ENCODE measurements at regions not wholly inside any gene's neighbourhood (a gene's known extent, or its start where the extent isn't known, plus 50 kb on each side); places are given as distances from the start of the nearest gene placed in this dataset.

- ChIA-PET POLR2A (interaction anchor here (0.6 kb wide), 1 partner anchor 13 kb away, joined by 3 read pairs; no protein-coding TSS in a partner anchor), CTCF (interaction anchor here (1.9 to 2.2 kb wide), 2 partner anchors 10 to 277 kb away, joined by 5 to 8 read pairs; no protein-coding TSS in a partner anchor)
- no peak overlapping the region for H3K27ac ChIP-seq (ENCODE audit: insufficient read depth in 1 of 2, low read depth in 1 of 2, low read length in 2 of 2, poor library complexity in 1 of 2, severe bottlenecking in 2 of 2)
- peak; percentile 4 to 23 (median 13) for DNase-seq
- peaks cover 0 to 2% (median 0%) of the 10 kb centered on the region in 5 experiments for H3K9me3 ChIP-seq (ENCODE audit: control extremely low read depth in 1 of 5, control insufficient read depth in 4 of 5, insufficient read depth in 2 of 5, low read depth in 1 of 5, low read length in 4 of 5)
- no peaks in the 10 kb centered on the region for H3K4me1 ChIP-seq (ENCODE audit: control extremely low read depth in 1 of 4, control insufficient read depth in 4 of 4, insufficient read depth in 4 of 4, low read length in 3 of 4)
- peaks cover 0 to 2% (median 0%) of the 10 kb centered on the region in 5 experiments for H3K27me3 ChIP-seq (replicated peaks in 2 of 5; ENCODE audit: control insufficient read depth in 4 of 5, insufficient read depth in 5 of 5, low read length in 4 of 5)
- WGBS (ENCODE audit: insufficient coverage): 89% methylated on average over 7 of the region's 8 CpGs
- no peak overlapping the region for H3K4me3 ChIP-seq (ENCODE audit: control insufficient read depth in 1 of 7, extremely low read depth in 1 of 7, insufficient read depth in 4 of 7, low read depth in 2 of 7, low read length in 6 of 7)
- no peaks in the 10 kb centered on the region for H3K36me3 ChIP-seq (ENCODE audit: control insufficient read depth in 4 of 4, insufficient read depth in 4 of 4, low read length in 3 of 4)
Observed at GRCh38 chr11:112837162-112837826, 123.9 kb upstream of the NCAM1 start.

GRCh38 chr11:112839051-112839450 lies 122.2 kb upstream of the NCAM1 start:
- Histone ChIP-seq H3K9me3 (ENCODE audit: control extremely low read depth in 1 of 5, control insufficient read depth in 4 of 5, insufficient read depth in 2 of 5, low read depth in 1 of 5, low read length in 4 of 5) (no peaks in the 10 kb centered on the region), H3K27ac (ENCODE audit: insufficient read depth in 1 of 2, low read depth in 1 of 2, low read length in 2 of 2, poor library complexity in 1 of 2, severe bottlenecking in 2 of 2) (no peak overlapping the region), H3K36me3 (ENCODE audit: control insufficient read depth in 4 of 4, insufficient read depth in 4 of 4, low read length in 3 of 4) (no peaks in the 10 kb centered on the region), H3K4me3 (ENCODE audit: control insufficient read depth in 1 of 7, extremely low read depth in 1 of 7, insufficient read depth in 4 of 7, low read depth in 2 of 7, low read length in 6 of 7) (no peak overlapping the region), H3K4me1 (ENCODE audit: control extremely low read depth in 1 of 4, control insufficient read depth in 4 of 4, insufficient read depth in 4 of 4, low read length in 3 of 4) (no peaks in the 10 kb centered on the region), H3K27me3 (replicated peaks in 2 of 5; ENCODE audit: control insufficient read depth in 4 of 5, insufficient read depth in 5 of 5, low read length in 4 of 5) (peaks cover 0 to 1% (median 0%) of the 10 kb centered on the region in 5 experiments)
- DNase-seq: no peak
- ChIA-PET POLR2A (no interaction called here), CTCF (no interaction called here)
- no CpG with 5 or more reads among the region's 3 CpGs for WGBS (ENCODE audit: insufficient coverage)

DNA sequence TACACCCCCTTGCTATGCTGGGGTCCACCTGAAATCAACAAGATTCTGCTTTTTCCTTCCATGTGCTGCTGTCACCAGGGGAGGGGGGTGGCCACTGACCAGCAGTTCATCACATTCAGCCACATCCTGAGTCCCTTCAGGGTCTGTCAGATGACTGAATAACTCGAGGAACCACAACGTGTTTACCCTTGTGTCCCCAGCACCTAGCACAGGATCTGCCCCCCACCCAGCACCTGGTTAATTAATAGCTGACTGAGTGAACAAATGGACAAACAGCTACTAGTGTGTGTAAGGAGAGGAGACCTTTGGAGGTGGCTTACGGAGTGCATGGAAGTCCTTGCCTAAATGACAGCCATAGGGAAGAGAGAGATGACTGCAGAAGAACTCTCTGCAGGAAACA lies 119.5 kb upstream of the NCAM1 start:
- no peaks in the 10 kb centered on the region for H3K4me1 ChIP-seq (ENCODE audit: control extremely low read depth in 1 of 4, control insufficient read depth in 4 of 4, insufficient read depth in 4 of 4, low read length in 3 of 4)
- H3K9me3 ChIP-seq (ENCODE audit: control extremely low read depth in 1 of 5, control insufficient read depth in 4 of 5, insufficient read depth in 2 of 5, low read depth in 1 of 5, low read length in 4 of 5): no peaks in the 10 kb centered on the region
- DNase-seq: no peak
- no peak overlapping the region for H3K4me3 ChIP-seq (ENCODE audit: control insufficient read depth in 1 of 7, extremely low read depth in 1 of 7, insufficient read depth in 4 of 7, low read depth in 2 of 7, low read length in 6 of 7)
- H3K36me3 ChIP-seq (ENCODE audit: control insufficient read depth in 4 of 4, insufficient read depth in 4 of 4, low read length in 3 of 4): no peaks in the 10 kb centered on the region
- H3K27me3 ChIP-seq (replicated peaks in 2 of 5; ENCODE audit: control insufficient read depth in 4 of 5, insufficient read depth in 5 of 5, low read length in 4 of 5): no peaks in the 10 kb centered on the region
- no peak overlapping the region for H3K27ac ChIP-seq (ENCODE audit: insufficient read depth in 1 of 2, low read depth in 1 of 2, low read length in 2 of 2, poor library complexity in 1 of 2, severe bottlenecking in 2 of 2)
- ChIA-PET POLR2A (no interaction called here), CTCF (no interaction called here)
- 100% methylated on average over 1 of the region's 3 CpGs for WGBS (ENCODE audit: insufficient coverage)

GRCh38 chr11:112842151-112842550 lies 119.1 kb upstream of the NCAM1 start:
- 94% methylated on average over 4 of the region's 4 CpGs for WGBS (ENCODE audit: insufficient coverage)
- Histone ChIP-seq H3K36me3 (ENCODE audit: control insufficient read depth in 4 of 4, insufficient read depth in 4 of 4, low read length in 3 of 4) (no peaks in the 10 kb centered on the region), H3K9me3 (ENCODE audit: control extremely low read depth in 1 of 5, control insufficient read depth in 4 of 5, insufficient read depth in 2 of 5, low read depth in 1 of 5, low read length in 4 of 5) (no peaks in the 10 kb centered on the region), H3K4me1 (ENCODE audit: control extremely low read depth in 1 of 4, control insufficient read depth in 4 of 4, insufficient read depth in 4 of 4, low read length in 3 of 4) (no peaks in the 10 kb centered on the region), H3K4me3 (ENCODE audit: control insufficient read depth in 1 of 7, extremely low read depth in 1 of 7, insufficient read depth in 4 of 7, low read depth in 2 of 7, low read length in 6 of 7) (no peak overlapping the region), H3K27me3 (replicated peaks in 2 of 5; ENCODE audit: control insufficient read depth in 4 of 5, insufficient read depth in 5 of 5, low read length in 4 of 5) (no peaks in the 10 kb centered on the region), H3K27ac (ENCODE audit: insufficient read depth in 1 of 2, low read depth in 1 of 2, low read length in 2 of 2, poor library complexity in 1 of 2, severe bottlenecking in 2 of 2) (no peak overlapping the region)
- no peak for DNase-seq
- ChIA-PET POLR2A (no interaction called here), CTCF (no interaction called here)

DNA sequence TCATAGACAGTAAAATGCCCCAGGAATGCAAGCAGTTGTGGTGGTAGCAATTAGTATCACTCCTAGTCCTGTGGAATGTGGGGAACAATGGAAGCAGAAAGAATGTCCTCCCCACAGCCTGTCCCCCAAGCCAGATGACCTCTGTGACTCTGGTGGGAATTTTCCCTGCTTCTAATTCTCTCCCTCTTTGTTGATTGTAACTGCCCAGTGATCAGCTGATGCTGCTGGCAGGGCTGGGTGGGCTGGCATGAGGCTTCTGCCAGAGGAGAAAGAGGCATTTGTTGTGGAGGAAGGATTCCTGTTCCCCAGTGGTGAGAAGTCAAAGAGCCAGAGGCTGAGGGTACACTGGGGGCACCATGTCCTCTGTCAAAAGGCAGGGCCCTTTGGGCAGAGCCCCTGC lies 116.7 kb upstream of the NCAM1 start:
- DNase-seq: no peak
- ChIA-PET CTCF (interaction anchor here (1.6 kb wide), 1 partner anchor 14 kb away, joined by 3 read pairs; no protein-coding TSS in a partner anchor), POLR2A (no interaction called here)
- H3K27ac ChIP-seq (ENCODE audit: insufficient read depth in 1 of 2, low read depth in 1 of 2, low read length in 2 of 2, poor library complexity in 1 of 2, severe bottlenecking in 2 of 2): no peak overlapping the region
- H3K9me3 ChIP-seq (ENCODE audit: control extremely low read depth in 1 of 5, control insufficient read depth in 4 of 5, insufficient read depth in 2 of 5, low read depth in 1 of 5, low read length in 4 of 5): no peaks in the 10 kb centered on the region
- H3K4me1 ChIP-seq (ENCODE audit: control extremely low read depth in 1 of 4, control insufficient read depth in 4 of 4, insufficient read depth in 4 of 4, low read length in 3 of 4): no peaks in the 10 kb centered on the region
- H3K4me3 ChIP-seq (ENCODE audit: control insufficient read depth in 1 of 7, extremely low read depth in 1 of 7, insufficient read depth in 4 of 7, low read depth in 2 of 7, low read length in 6 of 7): no peak overlapping the region
- H3K27me3 ChIP-seq (replicated peaks in 2 of 5; ENCODE audit: control insufficient read depth in 4 of 5, insufficient read depth in 5 of 5, low read length in 4 of 5): no peaks in the 10 kb centered on the region
- no peaks in the 10 kb centered on the region for H3K36me3 ChIP-seq (ENCODE audit: control insufficient read depth in 4 of 4, insufficient read depth in 4 of 4, low read length in 3 of 4)

- DNase-seq: no peak
- POLR2A ChIA-PET: no interaction called here
- CTCF ChIA-PET: interaction anchor here (1.6 kb wide), 1 partner anchor 10 kb away, joined by 5 read pairs; no protein-coding TSS in a partner anchor
Observed at GRCh38 chr11:112847568-112847967, 113.7 kb upstream of the NCAM1 start.

GRCh38 chr11:112852143-112852866 lies 108.9 kb upstream of the NCAM1 start:
- Histone ChIP-seq H3K27ac (ENCODE audit: insufficient read depth in 1 of 2, low read depth in 1 of 2, low read length in 2 of 2, poor library complexity in 1 of 2, severe bottlenecking in 2 of 2) (no peak overlapping the region), H3K4me1 (ENCODE audit: control extremely low read depth in 1 of 4, control insufficient read depth in 4 of 4, insufficient read depth in 4 of 4, low read length in 3 of 4) (no peaks in the 10 kb centered on the region), H3K4me3 (ENCODE audit: control insufficient read depth in 1 of 7, extremely low read depth in 1 of 7, insufficient read depth in 4 of 7, low read depth in 2 of 7, low read length in 6 of 7) (no peak overlapping the region), H3K27me3 (replicated peaks in 2 of 5; ENCODE audit: control insufficient read depth in 4 of 5, insufficient read depth in 5 of 5, low read length in 4 of 5) (peaks cover 0 to 4% (median 0%) of the 10 kb centered on the region in 5 experiments), H3K9me3 (ENCODE audit: control extremely low read depth in 1 of 5, control insufficient read depth in 4 of 5, insufficient read depth in 2 of 5, low read depth in 1 of 5, low read length in 4 of 5) (peaks cover 0 to 2% (median 0%) of the 10 kb centered on the region in 5 experiments), H3K36me3 (ENCODE audit: control insufficient read depth in 4 of 4, insufficient read depth in 4 of 4, low read length in 3 of 4) (no peaks in the 10 kb centered on the region)
- ChIA-PET CTCF (interaction anchor here (0.6 kb wide), 2 partner anchors 315 to 360 kb away, joined by 3 read pairs; no protein-coding TSS in a partner anchor), POLR2A (no interaction called here)
- 100% methylated on average over 5 of the region's 5 CpGs for WGBS (ENCODE audit: insufficient coverage)
- no peak for DNase-seq

More at GRCh38 chr11:112847568-112847967, 113.7 kb upstream of the NCAM1 start:
- Histone ChIP-seq H3K27me3 (replicated peaks in 2 of 5; ENCODE audit: control insufficient read depth in 4 of 5, insufficient read depth in 5 of 5, low read length in 4 of 5) (peaks cover 0 to 3% (median 0%) of the 10 kb centered on the region in 5 experiments), H3K27ac (ENCODE audit: insufficient read depth in 1 of 2, low read depth in 1 of 2, low read length in 2 of 2, poor library complexity in 1 of 2, severe bottlenecking in 2 of 2) (no peak overlapping the region), H3K9me3 (ENCODE audit: control extremely low read depth in 1 of 5, control insufficient read depth in 4 of 5, insufficient read depth in 2 of 5, low read depth in 1 of 5, low read length in 4 of 5) (no peaks in the 10 kb centered on the region), H3K36me3 (ENCODE audit: control insufficient read depth in 4 of 4, insufficient read depth in 4 of 4, low read length in 3 of 4) (no peaks in the 10 kb centered on the region), H3K4me3 (ENCODE audit: control insufficient read depth in 1 of 7, extremely low read depth in 1 of 7, insufficient read depth in 4 of 7, low read depth in 2 of 7, low read length in 6 of 7) (no peak overlapping the region), H3K4me1 (ENCODE audit: control extremely low read depth in 1 of 4, control insufficient read depth in 4 of 4, insufficient read depth in 4 of 4, low read length in 3 of 4) (no peaks in the 10 kb centered on the region)
- 100% methylated on average over 3 of the region's 4 CpGs for WGBS (ENCODE audit: insufficient coverage)
